GM23338 (cell line): ENCODE measurements at regions not wholly inside any gene's neighbourhood (a gene's known extent, or its start where the extent isn't known, plus 50 kb on each side); places are given as distances from the start of the nearest gene placed in this dataset.

Experiments used
- ATAC-seq: fragments of 200-7000 bp; cut with Tn5 transposase; 3 replicates; pipeline ENCODE4 v1.9.1; 2020
- DNase-seq: peaks from one replicate; pipeline ENCODE4 v3.0.0-alpha.2; 2015; ENCODE audit warnings: low spot score
- H2AFZ ChIP-seq: fragments of 200-600 bp; sonication (generic); 2 replicates; pipeline ENCODE4 v1.8.0; 2016; ENCODE audit warnings: antibody characterized with exemption, mild to moderate bottlenecking, moderate library complexity
- H3F3A ChIP-seq: fragments of 200-600 bp; sonication (generic); replicated peaks from 2 replicates; pipeline ENCODE4 v1.8.0; 2017; ENCODE audit warnings: antibody characterized with exemption, mixed run types, low read depth
- H3K27ac ChIP-seq: fragments of 200-600 bp; sonication (generic); 2 replicates; pipeline ENCODE4 v1.6.1; 2016; ENCODE audit warnings: low read depth
- H3K27me3 ChIP-seq: fragments of 200-600 bp; sonication (generic); 2 replicates; pipeline ENCODE4 v1.8.0; 2016; ENCODE audit warnings: mild to moderate bottlenecking, mixed run types, moderate library complexity; ENCODE audit not compliant: insufficient read depth
- H3K36me3 ChIP-seq: fragments of 200-600 bp; sonication (generic); 2 replicates; pipeline ENCODE4 v1.8.0; 2016; ENCODE audit warnings: mild to moderate bottlenecking; ENCODE audit not compliant: insufficient read depth
- H3K4me1 ChIP-seq: fragments of 200-600 bp; sonication (generic); 2 replicates; pipeline ENCODE4 v1.8.0; 2016; ENCODE audit warnings: mild to moderate bottlenecking, moderate library complexity; ENCODE audit not compliant: insufficient read depth
- H3K4me2 ChIP-seq: fragments of 200-600 bp; sonication (generic); 2 replicates; pipeline ENCODE4 v1.7.1; 2017; ENCODE audit warnings: mixed run types
- H3K4me3 ChIP-seq: fragments of 200-600 bp; sonication (generic); 2 replicates; pipeline ENCODE4 v1.6.1; 2016; ENCODE audit warnings: mixed run types
- H3K79me2 ChIP-seq: fragments of 200-600 bp; sonication (generic); replicated peaks from 2 replicates; pipeline ENCODE4 v1.8.0; 2017; ENCODE audit warnings: mild to moderate bottlenecking; ENCODE audit not compliant: insufficient read depth
- H3K9me2 ChIP-seq: fragments of 200-600 bp; sonication (generic); 2 replicates; pipeline ENCODE4 v1.8.0; 2017; ENCODE audit not compliant: insufficient read depth
- H4K20me1 ChIP-seq: fragments of 200-600 bp; sonication (generic); replicated peaks from 2 replicates; pipeline ENCODE4 v1.8.0; 2017; ENCODE audit warnings: mild to moderate bottlenecking; ENCODE audit not compliant: insufficient read depth
- H3K27ac Mint-ChIP-seq: 2 replicates; pipeline ENCODE4 v1.8.0; 2020; ENCODE audit warnings: inconsistent platforms, mild to moderate bottlenecking, moderate library complexity, mixed read lengths
- H3K27me3 Mint-ChIP-seq: 3 replicates; pipeline ENCODE4 v1.8.0; 2022; ENCODE audit warnings: low read depth, mild to moderate bottlenecking, moderate library complexity, mixed read lengths, inconsistent platforms; ENCODE audit not compliant: insufficient read depth, poor library complexity
- H3K36me3 Mint-ChIP-seq: 3 replicates; pipeline ENCODE4 v1.8.0; 2021; ENCODE audit warnings: low read depth, mild to moderate bottlenecking, inconsistent platforms, moderate library complexity, mixed read lengths
- H3K4me1 Mint-ChIP-seq: 3 replicates; pipeline ENCODE4 v1.8.0; 2020; ENCODE audit warnings: mild to moderate bottlenecking, inconsistent platforms, mixed read lengths
- H3K4me3 Mint-ChIP-seq: 3 replicates; pipeline ENCODE4 v1.8.0; 2021; ENCODE audit warnings: moderate library complexity, mild to moderate bottlenecking, inconsistent platforms, mixed read lengths
- H3K9me3 Mint-ChIP-seq: 3 replicates; pipeline ENCODE4 v1.8.0; 2020; ENCODE audit warnings: moderate library complexity, mild to moderate bottlenecking, inconsistent platforms, mixed read lengths
- CREB1 ChIP-seq: fragments of 250-450 bp; sonication (Bioruptor Pico); IDR thresholded peaks from 2 replicates; pipeline ENCODE4 v1.5.0; 2020; ENCODE audit warnings: low read depth, mild to moderate bottlenecking, moderate library complexity
- EZH2 ChIP-seq: fragments of 200-600 bp; sonication (generic); IDR thresholded peaks from one replicate; pipeline ENCODE4 v1.8.0; 2017; ENCODE audit warnings: antibody characterized with exemption, mild to moderate bottlenecking, low read depth; ENCODE audit not compliant: unreplicated experiment
- EZH2phosphoT487 ChIP-seq: fragments of 200-600 bp; sonication (generic); IDR thresholded peaks from one replicate; pipeline ENCODE4 v1.8.1; 2018; ENCODE audit warnings: antibody characterized with exemption; ENCODE audit not compliant: unreplicated experiment
- JUNB ChIP-seq: IDR thresholded peaks from one replicate; pipeline ENCODE4 v1.6.1; 2016; ENCODE audit warnings: antibody characterized with exemption; ENCODE audit not compliant: unreplicated experiment
- NANOG ChIP-seq: IDR thresholded peaks from 2 replicates; pipeline ENCODE4 v1.6.1; 2016; ENCODE audit warnings: antibody characterized with exemption, borderline replicate concordance
- POLR2AphosphoS5 ChIP-seq: IDR thresholded peaks from 2 replicates; pipeline ENCODE4 v1.6.1; 2016; ENCODE audit warnings: antibody characterized with exemption, low read depth
- STAT1 ChIP-seq: IDR thresholded peaks from one replicate; pipeline ENCODE4 v1.6.1; 2016; ENCODE audit warnings: antibody characterized with exemption; ENCODE audit not compliant: unreplicated experiment
- ZNF114 ChIP-seq: fragments of 250-450 bp; sonication (Bioruptor Pico); IDR thresholded peaks from 2 replicates; pipeline ENCODE4 v1.5.0; 2020; ENCODE audit warnings: mild to moderate bottlenecking, moderate library complexity
- ZNF331 ChIP-seq: fragments of 250-450 bp; sonication (Bioruptor Pico); IDR thresholded peaks from 2 replicates; pipeline ENCODE4 v1.5.0; 2020; ENCODE audit warnings: low read depth, mild to moderate bottlenecking, moderate library complexity
- ZNF462 ChIP-seq: fragments of 250-450 bp; sonication (Bioruptor Pico); IDR thresholded peaks from 2 replicates; pipeline ENCODE4 v1.5.0; 2020; ENCODE audit warnings: mild to moderate bottlenecking, moderate library complexity

- TF ChIP-seq ZNF462 (CRISPR knock-in tag) (no peak), POLR2AphosphoS5 (no peak), CREB1 (no peak)
Measured at GRCh38 chr21:35617491-35617890, 442.8 kb downstream of the SETD4 start (continued).

GRCh38 chr21:35616090-35616489 is 444.2 kb downstream of the SETD4 start:
- Mint-ChIP-seq H3K36me3 (peaks cover under 1% of the 10 kb centered on the region; the same call in 1 of the 3 replicates), H3K9me3 (peaks cover under 1% of the 10 kb centered on the region; the same call in 2 of the 3 replicates), H3K4me3 (no peak overlapping the region), H3K27ac (no peak overlapping the region), H3K4me1 (peaks cover 11% of the 10 kb centered on the region; the same call in 2 of the 3 replicates), H3K27me3 (no peaks in the 10 kb centered on the region)
- no peak overlapping the region for H2AFZ ChIP-seq
- H3F3A ChIP-seq: no peaks in the 10 kb centered on the region
- no peaks in the 10 kb centered on the region for H3K36me3 ChIP-seq
- no peaks in the 10 kb centered on the region; the same call in 1 of the 2 replicates for H3K4me1 ChIP-seq
- H4K20me1 ChIP-seq: no peaks in the 10 kb centered on the region
- no peak for ATAC-seq
- no peaks in the 10 kb centered on the region for H3K9me2 ChIP-seq
- H3K4me3 ChIP-seq: no peak overlapping the region
- no peak overlapping the region for H3K27ac ChIP-seq
- H3K27me3 ChIP-seq: no peaks in the 10 kb centered on the region
- DNase-seq: no peak
- no peaks in the 10 kb centered on the region for H3K79me2 ChIP-seq
- H3K4me2 ChIP-seq: no peak overlapping the region
- TF ChIP-seq NANOG (no peak), JUNB (no peak), ZNF114 (CRISPR knock-in tag) (no peak), ZNF462 (CRISPR knock-in tag) (no peak), EZH2phosphoT487 (no peak), CREB1 (no peak), STAT1 (no peak), POLR2AphosphoS5 (no peak), EZH2 (no peak), ZNF331 (CRISPR knock-in tag) (no peak)
